ENCODE measurements at regions not wholly inside any gene's neighbourhood (a gene's known extent, or its start where the extent isn't known, plus 50 kb on each side); places are given as distances from the start of the nearest gene placed in this dataset.

DNA sequence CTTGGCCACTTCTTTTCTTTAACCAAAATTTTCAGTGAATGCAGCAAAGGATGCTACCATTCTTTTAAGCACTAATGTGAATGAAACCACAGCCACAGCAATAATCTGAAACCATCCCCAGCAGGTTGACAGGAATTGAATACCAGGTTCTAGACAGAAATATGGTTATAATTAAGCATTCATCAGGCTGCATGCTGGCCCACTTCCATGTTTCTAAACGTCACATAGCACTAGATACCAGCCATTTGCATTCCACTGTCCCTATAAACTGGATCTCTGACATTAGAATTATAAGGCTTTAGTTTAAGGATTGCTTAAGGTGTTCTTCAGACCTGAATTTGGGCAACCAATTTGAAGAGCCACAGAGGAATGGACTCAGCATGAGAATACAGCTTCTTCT is 340.8 kb upstream of the KLF6 start:
- H3K4me1 ChIP-seq (ENCODE audit: control insufficient read depth, low read length): peaks cover 56% of the 10 kb centered on the region

DNA sequence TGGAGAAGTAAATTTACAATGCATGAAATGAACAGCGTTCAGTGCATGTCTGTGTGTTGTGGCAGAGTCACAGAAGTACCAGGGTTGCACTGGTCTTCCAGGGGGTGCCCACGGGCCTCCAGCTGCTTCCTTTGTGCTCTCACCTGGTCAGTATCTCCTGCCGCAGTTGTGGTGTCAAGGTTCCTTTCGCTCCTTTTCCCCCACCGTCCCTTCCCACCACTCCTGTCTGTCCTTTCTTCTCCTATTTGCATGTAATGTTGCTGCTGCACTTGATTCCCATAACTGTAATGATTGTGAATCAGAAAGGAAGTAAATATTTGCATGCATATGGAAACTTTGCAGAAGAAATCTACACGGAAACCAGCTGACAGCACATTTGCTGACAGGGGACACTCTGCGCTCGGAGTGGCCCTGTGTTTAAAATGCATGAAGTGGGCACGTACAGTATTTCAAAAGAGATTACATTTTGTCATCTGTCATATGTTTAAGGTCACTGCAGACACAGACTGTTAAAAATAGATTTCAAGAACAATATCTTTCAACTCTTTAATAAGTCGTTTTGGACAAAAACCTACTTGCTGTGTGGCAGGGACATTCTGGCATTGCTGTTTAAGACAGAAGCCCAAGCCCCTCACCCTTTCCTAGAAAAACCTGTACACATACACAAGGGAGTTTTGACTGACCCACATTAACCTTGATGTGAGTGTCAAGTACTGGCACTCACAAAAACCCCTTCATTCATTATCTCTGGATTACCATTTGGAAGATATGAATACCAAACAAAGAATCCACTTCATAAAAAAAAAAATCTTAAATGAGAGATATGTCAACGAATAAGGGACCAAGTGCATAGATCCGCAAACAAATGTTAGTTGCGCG is 336.7 kb upstream of the KLF6 start:
- Histone ChIP-seq H3K9me3 (ENCODE audit: control insufficient read depth, insufficient read depth, low read length) (no peaks in the 10 kb centered on the region), H3K9me2 (replicated peaks; ENCODE audit: control insufficient read depth, low read length) (no peaks in the 10 kb centered on the region), H3K4me1 (ENCODE audit: control insufficient read depth, low read length) (peaks cover 33% of the 10 kb centered on the region), H3K4me3 (ENCODE audit: low read length) (peak overlapping the region; percentile 8), H3K4me2 (ENCODE audit: low read length) (peak overlapping the region; percentile 59), H3K79me2 (ENCODE audit: control insufficient read depth, low read length) (no peaks in the 10 kb centered on the region), H3K36me3 (ENCODE audit: control insufficient read depth, low read length) (no peaks in the 10 kb centered on the region), H3F3A (ENCODE audit: control insufficient read depth, insufficient read depth) (no peaks in the 10 kb centered on the region), H3K27ac (ENCODE audit: low read depth, low read length) (peak overlapping the region; percentile 9; the same call in 1 of the 2 replicates), H4K20me1 (ENCODE audit: control insufficient read depth, insufficient read depth, low read depth, low read length) (no peaks in the 10 kb centered on the region), H3K27me3 (ENCODE audit: control insufficient read depth, low read length) (no peaks in the 10 kb centered on the region)
- TF ChIP-seq, protein P1, sequence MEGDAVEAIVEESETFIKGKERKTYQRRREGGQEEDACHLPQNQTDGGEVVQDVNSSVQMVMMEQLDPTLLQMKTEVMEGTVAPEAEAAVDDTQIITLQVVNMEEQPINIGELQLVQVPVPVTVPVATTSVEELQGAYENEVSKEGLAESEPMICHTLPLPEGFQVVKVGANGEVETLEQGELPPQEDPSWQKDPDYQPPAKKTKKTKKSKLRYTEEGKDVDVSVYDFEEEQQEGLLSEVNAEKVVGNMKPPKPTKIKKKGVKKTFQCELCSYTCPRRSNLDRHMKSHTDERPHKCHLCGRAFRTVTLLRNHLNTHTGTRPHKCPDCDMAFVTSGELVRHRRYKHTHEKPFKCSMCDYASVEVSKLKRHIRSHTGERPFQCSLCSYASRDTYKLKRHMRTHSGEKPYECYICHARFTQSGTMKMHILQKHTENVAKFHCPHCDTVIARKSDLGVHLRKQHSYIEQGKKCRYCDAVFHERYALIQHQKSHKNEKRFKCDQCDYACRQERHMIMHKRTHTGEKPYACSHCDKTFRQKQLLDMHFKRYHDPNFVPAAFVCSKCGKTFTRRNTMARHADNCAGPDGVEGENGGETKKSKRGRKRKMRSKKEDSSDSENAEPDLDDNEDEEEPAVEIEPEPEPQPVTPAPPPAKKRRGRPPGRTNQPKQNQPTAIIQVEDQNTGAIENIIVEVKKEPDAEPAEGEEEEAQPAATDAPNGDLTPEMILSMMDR (IDR thresholded peaks at IDR 0.05; ENCODE audit: low read depth, low read length, poor library complexity, severe bottlenecking): no peak
- no peak for TF ChIP-seq EZH2phosphoT487 (IDR thresholded peaks at IDR 0.05; ENCODE audit: borderline replicate concordance, low read length)

More for the DNA sequence above, 340.8 kb upstream of the KLF6 start:
- no peak overlapping the region for H3K4me2 ChIP-seq (ENCODE audit: low read length)
- no peak overlapping the region for H3K4me3 ChIP-seq (ENCODE audit: low read length)
- H3K36me3 ChIP-seq (ENCODE audit: control insufficient read depth, low read length): no peaks in the 10 kb centered on the region
- no peak for TF ChIP-seq EZH2phosphoT487 (IDR thresholded peaks at IDR 0.05; ENCODE audit: borderline replicate concordance, low read length)
- TF ChIP-seq, protein P1 (IDR thresholded peaks at IDR 0.05; ENCODE audit: low read depth, low read length, poor library complexity, severe bottlenecking): no peak
- no peaks in the 10 kb centered on the region for H3K9me2 ChIP-seq (replicated peaks; ENCODE audit: control insufficient read depth, low read length)
- no peaks in the 10 kb centered on the region for H3K79me2 ChIP-seq (ENCODE audit: control insufficient read depth, low read length)
- H3K27ac ChIP-seq (ENCODE audit: low read depth, low read length): no peak overlapping the region
- H4K20me1 ChIP-seq (ENCODE audit: control insufficient read depth, insufficient read depth, low read depth, low read length): no peaks in the 10 kb centered on the region
- H3F3A ChIP-seq (ENCODE audit: control insufficient read depth, insufficient read depth): no peaks in the 10 kb centered on the region
- no peaks in the 10 kb centered on the region; the same call in 1 of the 2 replicates for H3K27me3 ChIP-seq (ENCODE audit: control insufficient read depth, low read length)
- H3K9me3 ChIP-seq (ENCODE audit: control insufficient read depth, insufficient read depth, low read length): no peaks in the 10 kb centered on the region

DNA sequence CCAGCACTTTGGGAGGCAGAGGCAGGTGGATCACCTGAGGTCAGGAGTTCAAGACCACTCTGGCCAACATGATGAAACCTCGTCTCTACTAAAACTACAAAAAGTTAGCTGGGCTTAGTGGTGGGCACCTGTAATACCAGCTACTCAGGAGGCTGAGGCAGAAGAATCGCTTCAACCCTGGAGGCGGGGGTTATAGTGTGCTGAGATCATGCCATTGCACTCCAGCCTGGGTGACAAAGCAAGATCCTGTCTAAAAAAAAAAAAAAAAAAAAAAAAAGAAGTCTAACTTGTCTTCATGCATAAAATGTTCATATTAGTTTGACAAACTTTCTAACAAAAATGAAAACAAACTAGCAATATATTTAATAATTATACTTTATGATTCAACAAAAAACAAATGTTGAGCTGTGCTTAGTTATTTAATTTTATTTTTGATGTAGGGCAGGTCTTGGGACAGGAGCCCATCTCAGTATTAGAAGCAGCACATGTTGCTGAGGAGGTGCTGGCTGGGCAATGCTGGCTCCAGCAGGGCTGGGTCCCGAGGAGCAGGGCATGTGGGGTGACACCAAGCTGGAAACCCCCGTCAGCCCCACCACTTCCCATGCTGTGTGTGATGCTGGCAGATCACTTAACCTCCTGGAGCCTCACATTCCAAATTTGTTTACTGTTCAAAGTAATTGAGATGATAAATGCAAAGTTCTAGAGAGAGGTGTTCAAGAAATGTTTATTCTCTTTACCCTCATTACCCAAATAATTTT is 335.3 kb upstream of the KLF6 start:
- no peak for TF ChIP-seq EZH2phosphoT487 (IDR thresholded peaks at IDR 0.05; ENCODE audit: borderline replicate concordance, low read length)
- TF ChIP-seq, protein P1 (IDR thresholded peaks at IDR 0.05; ENCODE audit: low read depth, low read length, poor library complexity, severe bottlenecking): no peak

More for the DNA sequence above, 335.3 kb upstream of the KLF6 start:
- Histone ChIP-seq H3F3A (ENCODE audit: control insufficient read depth, insufficient read depth) (no peaks in the 10 kb centered on the region), H3K36me3 (ENCODE audit: control insufficient read depth, low read length) (no peaks in the 10 kb centered on the region), H3K4me1 (ENCODE audit: control insufficient read depth, low read length) (peaks cover 33% of the 10 kb centered on the region), H4K20me1 (ENCODE audit: control insufficient read depth, insufficient read depth, low read depth, low read length) (no peaks in the 10 kb centered on the region), H3K27me3 (ENCODE audit: control insufficient read depth, low read length) (no peaks in the 10 kb centered on the region), H3K27ac (ENCODE audit: low read depth, low read length) (no peak overlapping the region), H3K79me2 (ENCODE audit: control insufficient read depth, low read length) (no peaks in the 10 kb centered on the region), H3K9me2 (replicated peaks; ENCODE audit: control insufficient read depth, low read length) (no peaks in the 10 kb centered on the region), H3K4me3 (ENCODE audit: low read length) (no peak overlapping the region), H3K4me2 (ENCODE audit: low read length) (no peak overlapping the region), H3K9me3 (ENCODE audit: control insufficient read depth, insufficient read depth, low read length) (no peaks in the 10 kb centered on the region)
